H9 (cell line): ENCODE measurements at regions not wholly inside any gene's neighbourhood (a gene's known extent, or its start where the extent isn't known, plus 50 kb on each side); places are given as distances from the start of the nearest gene placed in this dataset.
A peak's percentile ranks its signal among the peaks of the same experiment; 100 is the strongest.

ENCODE experiments used
- DNase-seq: peaks from one replicate; pipeline ENCODE4 v3.0.0-alpha.2; 2017
- H2AFZ ChIP-seq: one replicate; pipeline ENCODE4 v1.6.1; 2013; ENCODE audit warnings: mild to moderate bottlenecking, low read length, control low read depth, moderate library complexity
- H2AK5ac ChIP-seq: 2 replicates; pipeline ENCODE4 v1.6.1; 2013; ENCODE audit warnings: low read length, control low read depth, mixed read lengths; ENCODE audit not compliant: insufficient read length
- H2BK120ac ChIP-seq: one replicate; pipeline ENCODE4 v1.6.1; 2013; ENCODE audit warnings: low read depth, mild to moderate bottlenecking, low read length, control low read depth, inconsistent platforms; ENCODE audit not compliant: poor library complexity, severe bottlenecking
- H2BK12ac ChIP-seq: 2 replicates; pipeline ENCODE4 v1.6.1; 2013; ENCODE audit warnings: low read length, control low read depth, mixed read lengths, low read depth; ENCODE audit not compliant: insufficient read length
- H2BK15ac ChIP-seq: 2 replicates; pipeline ENCODE4 v1.6.1; 2013; ENCODE audit warnings: low read depth, low read length, control low read depth
- H2BK20ac ChIP-seq: one replicate; pipeline ENCODE4 v1.6.1; 2013; ENCODE audit warnings: low read depth, mild to moderate bottlenecking, low read length, control low read depth, inconsistent platforms; ENCODE audit not compliant: poor library complexity, severe bottlenecking
- H2BK5ac ChIP-seq: 2 replicates; pipeline ENCODE4 v1.6.1; 2013; ENCODE audit warnings: low read length, control low read depth, mixed read lengths; ENCODE audit not compliant: insufficient read length
- H3K14ac ChIP-seq: 2 replicates; pipeline ENCODE4 v1.6.1; 2013; ENCODE audit warnings: low read length, control low read depth; ENCODE audit not compliant: insufficient read depth
- H3K18ac ChIP-seq: 2 replicates; pipeline ENCODE4 v1.6.1; 2013; ENCODE audit warnings: low read depth, mild to moderate bottlenecking, mixed read lengths, low read length, control low read depth; ENCODE audit not compliant: insufficient read length
- H3K23ac ChIP-seq: 2 replicates; pipeline ENCODE4 v1.6.1; 2013; ENCODE audit warnings: low read length, control low read depth, mixed read lengths, low read depth; ENCODE audit not compliant: insufficient read length
- H3K23me2 ChIP-seq: 2 replicates; pipeline ENCODE4 v1.6.1; 2013; ENCODE audit warnings: low read depth, mild to moderate bottlenecking, mixed read lengths, low read length, control low read depth; ENCODE audit not compliant: insufficient read length, poor library complexity, severe bottlenecking
- H3K27ac ChIP-seq: 2 replicates; pipeline ENCODE4 v1.5.1; 2013; ENCODE audit warnings: low read length, control low read depth, mixed read lengths, low read depth; ENCODE audit not compliant: insufficient read length
- H3K27me3 ChIP-seq: 2 replicates; pipeline ENCODE4 v1.6.1; 2013; ENCODE audit warnings: low read length, control low read depth, inconsistent platforms; ENCODE audit not compliant: insufficient read depth
- H3K4ac ChIP-seq: 2 replicates; pipeline ENCODE4 v1.6.1; 2013; ENCODE audit warnings: low read depth, mild to moderate bottlenecking, control low read depth, inconsistent platforms, low read length, moderate library complexity
- H3K4me1 ChIP-seq: 2 replicates; pipeline ENCODE4 v1.6.1; 2013; ENCODE audit warnings: low read length, control low read depth, inconsistent platforms; ENCODE audit not compliant: insufficient read depth
- H3K4me2 ChIP-seq: 2 replicates; pipeline ENCODE4 v1.6.1; 2013; ENCODE audit warnings: low read length, control low read depth, mixed read lengths; ENCODE audit not compliant: insufficient read length, insufficient read depth
- H3K56ac ChIP-seq: 2 replicates; pipeline ENCODE4 v1.6.1; 2013; ENCODE audit warnings: low read depth, mild to moderate bottlenecking, mixed read lengths, low read length, control low read depth; ENCODE audit not compliant: insufficient read length
- H3K79me1 ChIP-seq: 2 replicates; pipeline ENCODE4 v1.6.1; 2013; ENCODE audit warnings: low read depth, mild to moderate bottlenecking, moderate library complexity, low read length, control low read depth, inconsistent platforms; ENCODE audit not compliant: insufficient read depth, poor library complexity, severe bottlenecking
- H3K79me2 ChIP-seq: 2 replicates; pipeline ENCODE4 v1.6.1; 2013; ENCODE audit warnings: low read length, control low read depth, inconsistent platforms; ENCODE audit not compliant: insufficient read depth
- H3K9ac ChIP-seq: 2 replicates; pipeline ENCODE4 v1.6.1; 2013; ENCODE audit warnings: low read length, control low read depth, mixed read lengths; ENCODE audit not compliant: insufficient read length; ENCODE audit errors: extremely low read depth
- H3K9me3 ChIP-seq: one replicate; pipeline ENCODE4 v1.6.1; 2013; ENCODE audit warnings: low read depth, low read length, inconsistent platforms; ENCODE audit not compliant: control insufficient read depth
- H3T11ph ChIP-seq: one replicate; pipeline ENCODE4 v1.6.1; 2013; ENCODE audit warnings: mild to moderate bottlenecking, low read length, control low read depth, inconsistent platforms
- H4K20me1 ChIP-seq: one replicate; pipeline ENCODE4 v1.6.1; 2013; ENCODE audit not compliant: control insufficient read depth, insufficient read length, insufficient read depth
- H4K5ac ChIP-seq: 2 replicates; pipeline ENCODE4 v1.6.1; 2013; ENCODE audit warnings: low read depth, mild to moderate bottlenecking, mixed read lengths, low read length, control low read depth; ENCODE audit not compliant: insufficient read length
- H4K8ac ChIP-seq: replicated peaks from 2 replicates; pipeline ENCODE4 v1.6.1; 2013; ENCODE audit warnings: low read length, control low read depth, mixed read lengths, low read depth; ENCODE audit not compliant: insufficient read length
- H4K91ac ChIP-seq: 2 replicates; pipeline ENCODE4 v1.6.1; 2013; ENCODE audit warnings: low read depth, mild to moderate bottlenecking, moderate library complexity, mixed read lengths, low read length, control low read depth; ENCODE audit not compliant: insufficient read length
- H3K27ac Mint-ChIP-seq, 3 experiments: 2 replicates in 2 of 3; 3 replicates in 1 of 3; pipeline ENCODE4 v1.8.0; 2020 to 2021; ENCODE audit warnings: mixed read lengths in 3 of 3, mild to moderate bottlenecking in 1 of 3, moderate library complexity in 1 of 3
- H3K27me3 Mint-ChIP-seq: 2 replicates; pipeline ENCODE4 v1.8.0; 2021; ENCODE audit warnings: low read depth, mild to moderate bottlenecking, moderate library complexity, mixed read lengths
- H3K36me3 Mint-ChIP-seq, 3 experiments: 2 replicates in 2 of 3; 3 replicates in 1 of 3; pipeline ENCODE4 v1.8.0; 2020 to 2021; ENCODE audit warnings: low read depth in 3 of 3, mixed read lengths in 3 of 3; ENCODE audit not compliant: insufficient read depth in 1 of 3
- H3K4me1 Mint-ChIP-seq, 2 experiments: 2 replicates each; pipeline ENCODE4 v1.8.0; 2020; ENCODE audit warnings: mixed read lengths in 2 of 2
- H3K4me3 Mint-ChIP-seq, 2 experiments: 2 replicates in 1 of 2; 3 replicates in 1 of 2; pipeline ENCODE4 v1.8.0; 2020 to 2021; ENCODE audit warnings: mild to moderate bottlenecking in 2 of 2, mixed read lengths in 2 of 2, moderate library complexity in 1 of 2
- H3K9me3 Mint-ChIP-seq, 2 experiments: 2 replicates in 1 of 2; 3 replicates in 1 of 2; pipeline ENCODE4 v1.8.0; 2020; ENCODE audit warnings: mild to moderate bottlenecking in 2 of 2, mixed read lengths in 2 of 2, moderate library complexity in 1 of 2
- CTCF ChIP-seq: fragments of 200-600 bp; sonication (generic); conservative IDR thresholded peaks from 3 replicates; pipeline ENCODE4 v1.8.0; 2021; ENCODE audit warnings: antibody characterized with exemption, mild to moderate bottlenecking
- WGBS: extraction: QIAGEN DNeasy Blood & Tissue Kit; methylation state at CpG from one replicate; pipeline ENCODE4 v1.1.7; 2013; ENCODE audit warnings: missing lambda C conversion rate, low lambda C conversion rate, mixed read lengths; ENCODE audit not compliant: insufficient read length; ENCODE audit errors: extremely low coverage; 5-methylcytosine and 5-hydroxymethylcytosine counted together

GRCh38 chr2:187879491-187879890, 325.3 kb upstream of the TFPI start:
- Histone ChIP-seq H2BK12ac (no peak overlapping the region), H3K4me2 (no peak overlapping the region), H3K18ac (no peak overlapping the region), H3K4me1 (no peaks in the 10 kb centered on the region), H2BK120ac (no peak overlapping the region), H4K5ac (no peak overlapping the region), H3K79me1 (no peaks in the 10 kb centered on the region), H3K27ac (no peak overlapping the region), H4K8ac (no peak overlapping the region), H3T11ph (no peak overlapping the region), H3K9ac (no peak overlapping the region), H2AK5ac (no peak overlapping the region), H2AFZ (no peak overlapping the region), H2BK5ac (no peak overlapping the region), H3K14ac (no peak overlapping the region), H3K79me2 (no peaks in the 10 kb centered on the region), H4K91ac (no peak overlapping the region), H3K27me3 (no peaks in the 10 kb centered on the region), H2BK20ac (no peak overlapping the region), H3K23me2 (no peaks in the 10 kb centered on the region), H3K4ac (no peak overlapping the region), H3K56ac (no peak overlapping the region), H4K20me1 (no peaks in the 10 kb centered on the region), H3K23ac (no peak overlapping the region), H3K9me3 (no peaks in the 10 kb centered on the region), H2BK15ac (no peak overlapping the region)
- DNase-seq, result no peak
- Mint-ChIP-seq H3K9me3 (no peaks in the 10 kb centered on the region), H3K36me3 (no peaks in the 10 kb centered on the region), H3K27ac (peak overlapping the region in 2 of 3 experiments; percentile 14 to 66; a peak in 2 of 7 replicates), H3K27me3 (no peaks in the 10 kb centered on the region), H3K4me3 (no peak overlapping the region), H3K4me1 (peaks cover 19 to 25% of the 10 kb centered on the region in 2 experiments)
- no CpG with 5 or more reads among the region's 7 CpGs for WGBS
- TF ChIP-seq CTCF, result no peak
